HG03196 (cell line): ENCODE measurements at regions not wholly inside any gene's neighbourhood (a gene's known extent, or its start where the extent isn't known, plus 50 kb on each side); places are given as distances from the start of the nearest gene placed in this dataset.

Source experiments
- ATAC-seq: cut with Tn5 transposase; IDR thresholded peaks from one replicate; pipeline ENCODE4 v1.9.1; 2021; ENCODE audit not compliant: unreplicated experiment

GRCh38 chr10:78899098-78899754 is 169.5 kb upstream of the ZMIZ1 start:
- no peak for ATAC-seq

- no peak for ATAC-seq
Observed at GRCh38 chr10:78899996-78900714, 168.6 kb upstream of the ZMIZ1 start.

GRCh38 chr10:78900715-78901430 is 167.9 kb upstream of the ZMIZ1 start:
- ATAC-seq, result no peak

GRCh38 chr10:78901694-78902093 is 167.1 kb upstream of the ZMIZ1 start:
- ATAC-seq, result no peak

GRCh38 chr10:78902815-78903214 is 166.0 kb upstream of the ZMIZ1 start:
- ATAC-seq, result no peak

- ATAC-seq, result no peak
Observed at GRCh38 chr10:78903341-78903940, 165.3 kb upstream of the ZMIZ1 start.

GRCh38 chr10:78904196-78904595 is 164.6 kb upstream of the ZMIZ1 start:
- ATAC-seq, result no peak

GRCh38 chr10:78905015-78905956 is 163.5 kb upstream of the ZMIZ1 start:
- no peak for ATAC-seq

- no peak for ATAC-seq
Observed at GRCh38 chr10:78905957-78906308, 162.8 kb upstream of the ZMIZ1 start.

GRCh38 chr10:78906734-78907390 is 161.9 kb upstream of the ZMIZ1 start:
- ATAC-seq, result no peak

- ATAC-seq, result no peak
Observed at GRCh38 chr10:78907551-78908211, 161.1 kb upstream of the ZMIZ1 start.

- no peak for ATAC-seq
Observed at GRCh38 chr10:78909221-78909620, 159.5 kb upstream of the ZMIZ1 start.

- no peak for ATAC-seq
Observed at GRCh38 chr10:78910021-78910420, 158.7 kb upstream of the ZMIZ1 start.

- ATAC-seq, result no peak
Observed at GRCh38 chr10:78910476-78910875, 158.3 kb upstream of the ZMIZ1 start.

- no peak for ATAC-seq
Observed at GRCh38 chr10:78910886-78911285, 157.9 kb upstream of the ZMIZ1 start.

- ATAC-seq, result no peak
Observed at GRCh38 chr10:78911533-78912340, 157.0 kb upstream of the ZMIZ1 start.

GRCh38 chr10:78912361-78913218 is 156.2 kb upstream of the ZMIZ1 start:
- ATAC-seq, result no peak
